GM23338 (cell line): ENCODE measurements at regions not wholly inside any gene's neighbourhood (a gene's known extent, or its start where the extent isn't known, plus 50 kb on each side); places are given as distances from the start of the nearest gene placed in this dataset.

Experiments used
- ATAC-seq: fragments of 200-7000 bp; cut with Tn5 transposase; 3 replicates; pipeline ENCODE4 v1.9.1; 2020
- DNase-seq: peaks from one replicate; pipeline ENCODE4 v3.0.0-alpha.2; 2015; ENCODE audit warnings: low spot score
- H2AFZ ChIP-seq: fragments of 200-600 bp; sonication (generic); 2 replicates; pipeline ENCODE4 v1.8.0; 2016; ENCODE audit warnings: antibody characterized with exemption, mild to moderate bottlenecking, moderate library complexity
- H3F3A ChIP-seq: fragments of 200-600 bp; sonication (generic); replicated peaks from 2 replicates; pipeline ENCODE4 v1.8.0; 2017; ENCODE audit warnings: antibody characterized with exemption, mixed run types, low read depth
- H3K27ac ChIP-seq: fragments of 200-600 bp; sonication (generic); 2 replicates; pipeline ENCODE4 v1.6.1; 2016; ENCODE audit warnings: low read depth
- H3K27me3 ChIP-seq: fragments of 200-600 bp; sonication (generic); 2 replicates; pipeline ENCODE4 v1.8.0; 2016; ENCODE audit warnings: mild to moderate bottlenecking, mixed run types, moderate library complexity; ENCODE audit not compliant: insufficient read depth
- H3K36me3 ChIP-seq: fragments of 200-600 bp; sonication (generic); 2 replicates; pipeline ENCODE4 v1.8.0; 2016; ENCODE audit warnings: mild to moderate bottlenecking; ENCODE audit not compliant: insufficient read depth
- H3K4me1 ChIP-seq: fragments of 200-600 bp; sonication (generic); 2 replicates; pipeline ENCODE4 v1.8.0; 2016; ENCODE audit warnings: mild to moderate bottlenecking, moderate library complexity; ENCODE audit not compliant: insufficient read depth
- H3K4me2 ChIP-seq: fragments of 200-600 bp; sonication (generic); 2 replicates; pipeline ENCODE4 v1.7.1; 2017; ENCODE audit warnings: mixed run types
- H3K4me3 ChIP-seq: fragments of 200-600 bp; sonication (generic); 2 replicates; pipeline ENCODE4 v1.6.1; 2016; ENCODE audit warnings: mixed run types
- H3K79me2 ChIP-seq: fragments of 200-600 bp; sonication (generic); replicated peaks from 2 replicates; pipeline ENCODE4 v1.8.0; 2017; ENCODE audit warnings: mild to moderate bottlenecking; ENCODE audit not compliant: insufficient read depth
- H3K9me2 ChIP-seq: fragments of 200-600 bp; sonication (generic); 2 replicates; pipeline ENCODE4 v1.8.0; 2017; ENCODE audit not compliant: insufficient read depth
- H4K20me1 ChIP-seq: fragments of 200-600 bp; sonication (generic); replicated peaks from 2 replicates; pipeline ENCODE4 v1.8.0; 2017; ENCODE audit warnings: mild to moderate bottlenecking; ENCODE audit not compliant: insufficient read depth
- H3K27ac Mint-ChIP-seq: 2 replicates; pipeline ENCODE4 v1.8.0; 2020; ENCODE audit warnings: inconsistent platforms, mild to moderate bottlenecking, moderate library complexity, mixed read lengths
- H3K27me3 Mint-ChIP-seq: 3 replicates; pipeline ENCODE4 v1.8.0; 2022; ENCODE audit warnings: low read depth, mild to moderate bottlenecking, moderate library complexity, mixed read lengths, inconsistent platforms; ENCODE audit not compliant: insufficient read depth, poor library complexity
- H3K36me3 Mint-ChIP-seq: 3 replicates; pipeline ENCODE4 v1.8.0; 2021; ENCODE audit warnings: low read depth, mild to moderate bottlenecking, inconsistent platforms, moderate library complexity, mixed read lengths
- H3K4me1 Mint-ChIP-seq: 3 replicates; pipeline ENCODE4 v1.8.0; 2020; ENCODE audit warnings: mild to moderate bottlenecking, inconsistent platforms, mixed read lengths
- H3K4me3 Mint-ChIP-seq: 3 replicates; pipeline ENCODE4 v1.8.0; 2021; ENCODE audit warnings: moderate library complexity, mild to moderate bottlenecking, inconsistent platforms, mixed read lengths
- H3K9me3 Mint-ChIP-seq: 3 replicates; pipeline ENCODE4 v1.8.0; 2020; ENCODE audit warnings: moderate library complexity, mild to moderate bottlenecking, inconsistent platforms, mixed read lengths
- CREB1 ChIP-seq: fragments of 250-450 bp; sonication (Bioruptor Pico); IDR thresholded peaks from 2 replicates; pipeline ENCODE4 v1.5.0; 2020; ENCODE audit warnings: low read depth, mild to moderate bottlenecking, moderate library complexity
- CTCF ChIP-seq, 2 experiments: fragments of 200-600 bp in 1 of 2; sonication (generic) in 1 of 2; conservative IDR thresholded peaks; 2 replicates each; pipeline versions ENCODE4 v1.5.1 to v1.6.1; 2016 to 2017; ENCODE audit warnings: antibody characterized with exemption in 2 of 2, low read depth in 2 of 2, mild to moderate bottlenecking in 2 of 2, moderate library complexity in 1 of 2
- EZH2 ChIP-seq: fragments of 200-600 bp; sonication (generic); IDR thresholded peaks from one replicate; pipeline ENCODE4 v1.8.0; 2017; ENCODE audit warnings: antibody characterized with exemption, mild to moderate bottlenecking, low read depth; ENCODE audit not compliant: unreplicated experiment
- EZH2phosphoT487 ChIP-seq: fragments of 200-600 bp; sonication (generic); IDR thresholded peaks from one replicate; pipeline ENCODE4 v1.8.1; 2018; ENCODE audit warnings: antibody characterized with exemption; ENCODE audit not compliant: unreplicated experiment
- JUNB ChIP-seq: IDR thresholded peaks from one replicate; pipeline ENCODE4 v1.6.1; 2016; ENCODE audit warnings: antibody characterized with exemption; ENCODE audit not compliant: unreplicated experiment
- NANOG ChIP-seq: IDR thresholded peaks from 2 replicates; pipeline ENCODE4 v1.6.1; 2016; ENCODE audit warnings: antibody characterized with exemption, borderline replicate concordance
- POLR2AphosphoS5 ChIP-seq: IDR thresholded peaks from 2 replicates; pipeline ENCODE4 v1.6.1; 2016; ENCODE audit warnings: antibody characterized with exemption, low read depth
- STAT1 ChIP-seq: IDR thresholded peaks from one replicate; pipeline ENCODE4 v1.6.1; 2016; ENCODE audit warnings: antibody characterized with exemption; ENCODE audit not compliant: unreplicated experiment
- ZNF114 ChIP-seq: fragments of 250-450 bp; sonication (Bioruptor Pico); IDR thresholded peaks from 2 replicates; pipeline ENCODE4 v1.5.0; 2020; ENCODE audit warnings: mild to moderate bottlenecking, moderate library complexity
- ZNF331 ChIP-seq: fragments of 250-450 bp; sonication (Bioruptor Pico); IDR thresholded peaks from 2 replicates; pipeline ENCODE4 v1.5.0; 2020; ENCODE audit warnings: low read depth, mild to moderate bottlenecking, moderate library complexity
- ZNF462 ChIP-seq: fragments of 250-450 bp; sonication (Bioruptor Pico); IDR thresholded peaks from 2 replicates; pipeline ENCODE4 v1.5.0; 2020; ENCODE audit warnings: mild to moderate bottlenecking, moderate library complexity
- TF ChIP-seq, protein P1 (sequence below): IDR thresholded peaks from 2 replicates; pipeline ENCODE4 v1.6.1; 2016; ENCODE audit warnings: antibody characterized with exemption
- TF ChIP-seq, protein P2 (sequence below): IDR thresholded peaks from one replicate; pipeline ENCODE4 v1.6.1; 2018; ENCODE audit warnings: antibody characterized with exemption; ENCODE audit not compliant: unreplicated experiment

DNA sequence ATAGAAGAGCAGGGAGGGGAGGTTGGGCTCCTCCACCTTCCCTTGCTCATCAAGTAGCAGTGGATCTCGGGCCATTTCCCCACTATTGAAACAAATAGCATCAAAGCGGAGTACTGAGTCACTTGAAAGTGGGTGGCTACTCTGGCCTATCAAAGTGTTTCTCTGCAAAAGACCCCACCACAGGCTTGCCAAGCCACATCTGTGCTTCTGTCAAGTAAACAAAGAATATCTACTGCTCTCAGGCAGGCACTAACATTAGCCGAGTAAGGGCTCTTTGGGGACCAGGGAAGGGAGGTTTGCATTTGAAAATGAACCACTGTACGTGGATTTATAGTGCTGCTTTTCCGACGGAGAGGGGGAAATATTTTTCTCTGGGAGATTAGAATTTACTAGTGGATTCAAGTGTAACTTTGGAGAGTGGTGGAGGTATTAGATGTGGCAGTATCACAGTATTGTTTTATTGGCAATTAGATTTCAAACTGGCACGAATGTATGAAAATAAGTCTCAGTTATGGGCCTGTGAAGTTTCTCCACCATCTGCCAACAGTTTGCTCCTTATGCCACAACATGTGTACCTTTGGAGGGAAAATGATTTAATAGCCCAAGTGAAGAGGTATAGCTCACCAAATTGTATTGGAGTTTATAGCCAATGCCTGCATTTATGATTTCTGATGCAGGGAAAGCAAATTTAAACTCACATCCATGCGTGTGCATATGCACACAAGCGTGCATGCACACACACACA is 97.5 kb downstream of the RPS24 start:
- Histone ChIP-seq H3K4me3 (no peak overlapping the region), H3K4me2 (no peak overlapping the region), H2AFZ (peak overlapping the region; percentile 43; the same call in 1 of the 2 replicates), H3K27ac (no peak overlapping the region), H3K4me1 (0 out of 2 replicates have a peak, but pooled peaks cover 12% of the 10 kb centered on the region), H3F3A (no peaks in the 10 kb centered on the region), H3K36me3 (no peaks in the 10 kb centered on the region), H3K79me2 (no peaks in the 10 kb centered on the region), H4K20me1 (no peaks in the 10 kb centered on the region), H3K27me3 (no peaks in the 10 kb centered on the region), H3K9me2 (no peaks in the 10 kb centered on the region)
- peaks cover under 1% of the 10 kb centered on the region for H3K27me3 Mint-ChIP-seq
- TF ChIP-seq CTCF (conservative IDR thresholded peaks at IDR 0.05; ENCODE audit: low read depth in 2 of 2) (no peak), CREB1 (CRISPR knock-in tag) (no peak), STAT1 (no peak), ZNF462 (CRISPR knock-in tag) (no peak), ZNF331 (CRISPR knock-in tag) (no peak), JUNB (no peak), NANOG (no peak), POLR2AphosphoS5 (no peak), ZNF114 (CRISPR knock-in tag) (no peak), EZH2phosphoT487 (no peak), EZH2 (no peak)
- TF ChIP-seq, protein P1, sequence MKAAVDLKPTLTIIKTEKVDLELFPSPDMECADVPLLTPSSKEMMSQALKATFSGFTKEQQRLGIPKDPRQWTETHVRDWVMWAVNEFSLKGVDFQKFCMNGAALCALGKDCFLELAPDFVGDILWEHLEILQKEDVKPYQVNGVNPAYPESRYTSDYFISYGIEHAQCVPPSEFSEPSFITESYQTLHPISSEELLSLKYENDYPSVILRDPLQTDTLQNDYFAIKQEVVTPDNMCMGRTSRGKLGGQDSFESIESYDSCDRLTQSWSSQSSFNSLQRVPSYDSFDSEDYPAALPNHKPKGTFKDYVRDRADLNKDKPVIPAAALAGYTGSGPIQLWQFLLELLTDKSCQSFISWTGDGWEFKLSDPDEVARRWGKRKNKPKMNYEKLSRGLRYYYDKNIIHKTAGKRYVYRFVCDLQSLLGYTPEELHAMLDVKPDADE: no peak
- TF ChIP-seq, protein P2, sequence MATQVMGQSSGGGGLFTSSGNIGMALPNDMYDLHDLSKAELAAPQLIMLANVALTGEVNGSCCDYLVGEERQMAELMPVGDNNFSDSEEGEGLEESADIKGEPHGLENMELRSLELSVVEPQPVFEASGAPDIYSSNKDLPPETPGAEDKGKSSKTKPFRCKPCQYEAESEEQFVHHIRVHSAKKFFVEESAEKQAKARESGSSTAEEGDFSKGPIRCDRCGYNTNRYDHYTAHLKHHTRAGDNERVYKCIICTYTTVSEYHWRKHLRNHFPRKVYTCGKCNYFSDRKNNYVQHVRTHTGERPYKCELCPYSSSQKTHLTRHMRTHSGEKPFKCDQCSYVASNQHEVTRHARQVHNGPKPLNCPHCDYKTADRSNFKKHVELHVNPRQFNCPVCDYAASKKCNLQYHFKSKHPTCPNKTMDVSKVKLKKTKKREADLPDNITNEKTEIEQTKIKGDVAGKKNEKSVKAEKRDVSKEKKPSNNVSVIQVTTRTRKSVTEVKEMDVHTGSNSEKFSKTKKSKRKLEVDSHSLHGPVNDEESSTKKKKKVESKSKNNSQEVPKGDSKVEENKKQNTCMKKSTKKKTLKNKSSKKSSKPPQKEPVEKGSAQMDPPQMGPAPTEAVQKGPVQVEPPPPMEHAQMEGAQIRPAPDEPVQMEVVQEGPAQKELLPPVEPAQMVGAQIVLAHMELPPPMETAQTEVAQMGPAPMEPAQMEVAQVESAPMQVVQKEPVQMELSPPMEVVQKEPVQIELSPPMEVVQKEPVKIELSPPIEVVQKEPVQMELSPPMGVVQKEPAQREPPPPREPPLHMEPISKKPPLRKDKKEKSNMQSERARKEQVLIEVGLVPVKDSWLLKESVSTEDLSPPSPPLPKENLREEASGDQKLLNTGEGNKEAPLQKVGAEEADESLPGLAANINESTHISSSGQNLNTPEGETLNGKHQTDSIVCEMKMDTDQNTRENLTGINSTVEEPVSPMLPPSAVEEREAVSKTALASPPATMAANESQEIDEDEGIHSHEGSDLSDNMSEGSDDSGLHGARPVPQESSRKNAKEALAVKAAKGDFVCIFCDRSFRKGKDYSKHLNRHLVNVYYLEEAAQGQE: no peak
- H3K4me3 Mint-ChIP-seq: no peak overlapping the region
- no peaks in the 10 kb centered on the region for H3K36me3 Mint-ChIP-seq
- H3K27ac Mint-ChIP-seq: no peak overlapping the region
- DNase-seq: no peak
- peaks cover 15% of the 10 kb centered on the region; the same call in 2 of the 3 replicates for H3K4me1 Mint-ChIP-seq
- ATAC-seq: no peak
- H3K9me3 Mint-ChIP-seq: no peaks in the 10 kb centered on the region
